ELR (cell line): ENCODE measurements at regions not wholly inside any gene's neighbourhood (a gene's known extent, or its start where the extent isn't known, plus 50 kb on each side); places are given as distances from the start of the nearest gene placed in this dataset.
A peak's percentile ranks its signal among the peaks of the same experiment; 100 is the strongest.

Experiments
- DNase-seq: peaks from one replicate; pipeline ENCODE4 v3.0.0-alpha.2; 2015; ENCODE audit warnings: low read depth

DNA sequence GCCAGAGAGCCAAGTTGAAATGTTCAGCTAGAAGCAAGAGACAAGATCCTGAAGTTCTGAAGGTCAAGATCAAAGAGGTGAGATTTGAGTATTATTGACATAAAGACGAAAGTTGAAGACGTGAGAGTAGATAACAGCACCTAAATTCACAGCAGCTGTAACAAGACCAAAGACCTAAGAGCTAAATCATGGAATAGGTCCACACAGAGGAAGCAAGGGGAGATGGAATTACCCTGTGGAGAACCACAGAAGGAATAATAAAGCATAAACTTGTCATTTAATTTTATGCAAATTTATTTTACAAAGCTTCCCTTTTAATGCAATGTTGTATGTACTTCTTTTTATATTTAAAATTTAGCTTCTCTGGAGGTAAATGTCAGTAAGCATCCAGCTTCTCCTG is 523.7 kb downstream of the NR2F1-AS1 start:
- no peak for DNase-seq

DNA sequence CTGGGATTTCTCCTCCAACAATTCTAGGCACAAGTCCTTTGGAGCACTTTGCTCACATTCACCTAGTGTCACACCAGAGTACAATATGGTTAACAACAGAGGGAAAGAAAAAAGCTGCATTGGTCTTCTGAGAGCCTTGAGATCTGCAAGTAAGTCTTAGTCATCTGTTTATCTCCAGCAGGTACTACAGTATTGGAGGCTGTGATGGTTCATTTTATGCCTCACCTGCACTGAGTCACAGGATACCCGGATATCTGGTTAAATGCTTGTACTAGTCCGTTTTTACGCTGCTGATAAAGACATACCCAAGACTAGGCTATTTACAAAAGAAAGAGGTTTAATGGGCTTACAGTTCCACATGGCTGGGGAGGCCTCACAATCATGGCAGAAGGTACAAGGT is 525.0 kb downstream of the NR2F1-AS1 start:
- no peak for DNase-seq

DNA sequence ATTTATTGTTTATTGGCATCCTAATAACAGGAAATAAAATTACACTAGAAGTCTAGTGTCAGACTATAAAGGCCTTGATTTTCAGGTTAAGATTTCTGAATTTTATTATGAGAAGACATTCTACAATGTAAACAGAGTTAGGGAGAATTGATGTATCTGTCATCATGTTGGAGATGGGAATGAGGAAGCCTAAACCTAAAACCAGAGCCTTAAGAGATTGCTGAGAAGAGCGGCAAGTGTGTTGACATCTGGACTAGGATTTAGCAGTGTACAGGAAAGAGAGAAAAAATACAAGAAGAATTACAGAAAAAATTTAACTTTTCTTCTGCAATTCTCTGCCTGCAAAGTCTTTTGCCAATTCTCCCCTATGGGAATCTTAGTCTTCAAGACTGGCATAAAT is 525.5 kb downstream of the NR2F1-AS1 start:
- DNase-seq: no peak

DNA sequence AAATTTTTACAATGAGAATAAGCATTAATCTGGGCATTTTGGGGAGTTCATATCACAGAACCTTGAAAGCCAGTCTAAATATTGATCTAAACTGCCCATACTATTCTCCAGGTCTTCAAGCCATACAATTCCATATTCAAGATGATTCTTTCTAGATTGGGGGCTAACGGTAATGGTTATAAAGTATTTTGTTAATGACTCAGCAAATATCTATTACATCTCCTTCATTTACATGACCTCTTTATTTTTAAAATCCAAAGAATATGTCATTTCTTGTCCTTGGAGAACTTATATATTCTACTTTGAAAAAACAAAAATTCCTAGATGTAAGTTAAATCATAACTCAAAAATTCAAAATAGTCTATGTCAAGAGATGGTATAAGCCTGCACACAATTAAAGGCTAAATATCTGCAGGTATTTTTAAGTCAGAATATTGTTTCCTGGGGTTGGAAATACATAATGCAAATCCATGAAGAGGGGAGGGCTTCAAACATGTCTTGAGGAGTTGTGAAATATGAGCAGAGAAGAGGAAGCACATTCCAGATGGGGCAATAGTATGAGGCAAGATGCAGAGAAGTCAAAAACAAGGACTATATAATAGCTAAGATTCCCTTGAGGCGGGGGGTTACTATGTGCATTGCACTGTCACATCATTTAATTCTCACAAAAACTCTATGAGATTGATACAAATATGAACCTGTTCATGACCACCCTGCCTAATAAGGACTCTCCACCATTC is 526.4 kb downstream of the NR2F1-AS1 start:
- no peak for DNase-seq

DNA sequence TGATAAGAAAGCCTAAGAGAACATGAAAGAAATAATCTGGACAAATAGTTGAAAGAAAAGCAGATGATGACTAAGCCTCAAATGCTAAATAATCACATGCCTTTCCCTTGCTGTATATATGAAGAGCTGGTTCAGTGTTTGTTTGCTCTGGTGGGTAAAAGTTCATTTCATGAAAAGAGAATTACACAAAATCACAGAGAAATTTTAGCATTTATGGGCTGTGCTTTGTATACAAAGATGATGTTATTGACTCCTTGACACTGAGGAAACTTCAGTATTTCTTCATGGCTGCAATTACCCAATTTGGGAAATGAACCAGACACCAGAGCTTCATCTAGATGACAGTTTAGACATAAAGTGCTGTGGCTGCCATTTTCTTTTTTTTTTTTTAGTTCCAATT is 527.2 kb downstream of the NR2F1-AS1 start:
- DNase-seq: peak; percentile 20

DNA sequence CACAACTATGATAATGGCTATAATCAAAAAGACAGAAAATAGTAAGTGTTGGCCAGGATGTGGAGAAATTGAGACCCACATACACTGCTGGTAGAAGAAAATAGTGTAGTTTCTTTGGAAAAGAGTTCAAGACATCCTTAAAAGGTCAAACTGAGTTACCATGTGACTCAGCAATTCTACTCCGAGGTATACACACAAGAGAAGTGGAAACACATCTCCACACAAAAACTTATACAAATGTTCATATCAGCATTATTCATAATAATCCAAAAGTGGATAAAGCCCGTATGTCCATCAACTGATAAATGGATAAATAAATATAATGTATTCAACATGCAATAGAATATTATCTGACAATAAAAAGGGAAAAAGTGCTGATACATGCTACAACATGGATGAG is 532.2 kb downstream of the NR2F1-AS1 start:
- DNase-seq: no peak

DNA sequence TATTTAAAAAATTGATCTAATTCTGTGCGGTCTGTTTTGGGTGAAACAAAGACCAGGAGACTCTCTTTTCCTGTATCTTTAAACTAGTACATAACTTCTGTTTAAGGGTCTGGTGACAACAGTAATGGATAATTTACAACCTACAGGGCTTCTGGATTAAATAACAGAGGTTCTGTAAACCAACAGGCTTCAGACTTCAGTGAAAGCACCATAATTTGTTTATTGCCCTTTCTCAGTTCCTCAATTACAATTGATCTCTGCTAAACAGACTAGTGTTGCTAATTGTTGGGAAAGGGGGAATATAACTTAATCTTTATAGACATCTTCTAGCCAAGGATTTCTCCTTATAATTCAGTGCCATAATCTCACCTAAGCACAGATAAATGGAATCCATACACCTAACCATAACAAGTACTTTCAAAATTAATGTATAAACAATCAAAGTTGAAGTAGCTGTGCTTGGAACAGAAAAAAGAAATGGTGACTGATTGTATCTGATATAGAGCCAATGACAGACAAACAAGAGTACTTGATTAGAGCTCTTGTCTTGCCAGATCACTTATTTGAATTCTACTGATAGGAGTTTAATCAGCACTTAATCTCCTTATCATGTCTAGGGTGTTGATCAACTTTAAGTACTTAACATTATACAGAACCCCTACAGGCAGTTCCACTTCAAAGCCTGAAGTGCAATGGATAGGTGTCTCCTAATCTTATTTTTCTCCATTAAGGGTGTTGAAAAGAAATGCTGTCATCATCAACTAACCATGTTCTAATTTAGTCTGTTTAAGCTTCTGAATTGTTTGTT is 536.0 kb downstream of the NR2F1-AS1 start:
- no peak for DNase-seq

DNA sequence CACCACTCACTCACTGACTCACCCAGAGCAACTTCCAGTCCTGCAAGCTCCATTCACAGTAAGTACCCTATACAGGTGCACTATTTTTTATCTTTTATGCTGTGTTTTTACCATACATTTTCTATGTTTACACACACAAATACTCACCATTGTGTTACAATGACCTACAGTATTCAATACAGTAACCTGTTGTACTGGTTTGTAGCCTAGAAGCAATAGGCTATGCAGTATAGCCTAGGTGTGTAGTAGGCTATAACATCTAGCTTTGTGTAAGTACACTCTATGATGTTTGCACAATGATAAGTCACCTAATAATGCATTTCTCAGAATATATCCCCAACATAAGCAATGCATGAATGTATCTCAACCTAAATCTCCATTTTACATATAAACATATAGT is 541.1 kb downstream of the NR2F1-AS1 start:
- no peak for DNase-seq

DNA sequence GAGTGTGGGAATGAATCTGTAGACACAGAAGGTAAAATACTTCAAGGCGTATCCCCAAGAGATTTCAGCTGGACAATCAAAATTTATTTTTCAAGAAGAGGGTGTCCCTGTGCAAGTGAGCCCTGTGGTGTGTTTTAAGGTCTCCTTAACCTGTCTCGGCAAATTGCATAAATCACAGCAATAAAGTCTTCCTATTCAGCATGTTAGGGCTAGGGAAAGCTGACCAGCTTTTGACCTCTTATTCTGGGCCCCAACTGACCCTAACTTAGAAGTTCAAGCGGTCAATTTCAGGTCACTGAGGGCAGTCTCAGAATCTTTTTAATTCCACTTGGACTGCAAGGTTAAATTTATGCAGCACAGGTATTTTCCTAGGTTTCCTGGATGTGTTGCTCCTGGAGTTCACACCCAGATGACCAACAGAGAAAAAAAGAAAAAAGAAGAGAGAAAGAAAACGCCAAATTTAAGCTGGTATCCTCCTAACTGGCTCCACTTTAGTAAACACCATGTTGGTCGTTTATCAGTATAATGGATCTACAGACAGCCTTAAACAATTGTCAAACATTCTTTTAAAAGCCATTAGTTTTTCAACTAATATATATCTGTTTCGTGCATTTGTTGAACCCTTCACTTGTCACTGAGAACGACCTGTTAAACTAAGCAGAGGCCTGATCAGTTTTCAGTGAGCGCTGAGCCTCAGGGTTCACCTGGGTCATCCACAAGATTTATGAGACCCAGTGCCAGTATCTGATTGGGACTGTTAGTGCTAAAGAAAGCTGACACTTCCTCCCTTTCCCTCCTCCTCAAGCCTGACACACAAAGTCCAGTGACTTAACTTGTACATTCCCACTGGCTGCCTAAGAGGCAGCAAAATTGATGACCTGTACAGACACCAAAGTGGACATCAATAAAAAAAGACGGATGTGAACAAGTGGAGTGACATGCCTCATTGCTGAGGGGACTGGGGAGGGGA is 546.1 kb downstream of the NR2F1-AS1 start:
- no peak for DNase-seq

DNA sequence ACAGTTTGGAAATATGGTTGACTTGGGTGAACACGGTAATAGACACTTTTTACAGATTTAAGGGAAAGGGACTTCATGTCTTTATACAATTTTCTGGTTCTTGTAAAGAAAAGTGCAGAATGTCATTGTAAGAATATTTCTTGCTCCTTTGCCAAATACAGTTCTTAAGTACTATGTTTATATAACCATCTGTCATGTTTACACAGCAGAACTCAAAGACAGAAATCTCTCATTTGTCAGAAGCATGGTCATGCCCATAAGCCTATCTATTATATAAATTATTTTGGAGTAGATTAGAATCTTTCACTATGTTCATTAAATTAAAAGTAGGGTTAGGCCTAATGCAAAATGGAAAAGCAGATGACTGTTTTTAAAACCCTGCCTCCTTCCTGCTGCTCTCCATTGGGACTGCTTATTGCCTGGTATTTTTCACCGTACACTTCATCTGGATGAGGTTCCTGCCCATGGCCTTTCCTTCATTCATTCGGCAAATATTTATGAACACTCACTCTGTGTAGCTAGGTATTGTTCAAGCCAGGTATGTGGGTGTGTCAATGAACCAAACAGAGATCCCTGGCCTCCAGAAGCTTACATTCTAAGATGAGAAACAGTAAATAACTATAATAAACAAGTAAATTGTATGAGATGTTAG is 558.1 kb downstream of the NR2F1-AS1 start:
- DNase-seq: no peak

DNA sequence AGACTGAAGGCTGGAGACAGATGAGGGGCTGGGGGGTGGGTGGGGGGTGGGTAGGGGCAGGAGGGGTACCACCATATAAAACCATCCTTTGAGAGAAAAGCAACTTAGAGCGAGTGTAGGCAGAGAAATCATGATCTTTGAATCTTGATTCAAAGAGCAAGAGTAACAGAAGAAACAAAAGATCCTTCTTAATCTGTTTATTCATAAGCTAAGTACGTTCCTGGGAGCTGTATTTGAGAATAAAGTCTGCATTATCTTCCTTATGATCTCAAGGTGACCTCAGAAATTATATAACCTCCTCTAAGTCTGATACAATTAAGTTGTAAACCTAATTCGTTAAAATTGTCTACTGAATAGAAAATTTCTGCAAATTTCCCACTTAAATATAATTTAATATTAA is 558.8 kb downstream of the NR2F1-AS1 start:
- DNase-seq: no peak

DNA sequence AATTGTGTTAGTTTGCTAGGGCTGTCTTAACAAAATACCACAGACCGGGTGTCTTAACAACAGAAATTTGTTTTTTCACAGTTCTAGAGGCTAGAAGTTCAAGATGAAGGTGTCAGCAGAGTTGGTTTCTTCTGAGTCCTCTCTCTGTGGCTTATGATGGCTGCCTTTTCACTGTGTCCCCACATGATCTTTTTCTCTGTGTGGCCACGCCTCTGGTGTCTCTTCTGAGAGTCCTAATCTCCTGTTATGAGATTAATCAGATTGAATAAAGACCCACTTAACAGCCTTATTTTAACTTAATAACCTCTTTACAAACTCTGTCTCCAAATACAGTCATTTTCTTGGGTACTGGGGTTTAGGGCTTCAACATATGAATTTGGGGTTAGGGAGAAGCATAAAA is 561.1 kb downstream of the NR2F1-AS1 start:
- no peak for DNase-seq

DNA sequence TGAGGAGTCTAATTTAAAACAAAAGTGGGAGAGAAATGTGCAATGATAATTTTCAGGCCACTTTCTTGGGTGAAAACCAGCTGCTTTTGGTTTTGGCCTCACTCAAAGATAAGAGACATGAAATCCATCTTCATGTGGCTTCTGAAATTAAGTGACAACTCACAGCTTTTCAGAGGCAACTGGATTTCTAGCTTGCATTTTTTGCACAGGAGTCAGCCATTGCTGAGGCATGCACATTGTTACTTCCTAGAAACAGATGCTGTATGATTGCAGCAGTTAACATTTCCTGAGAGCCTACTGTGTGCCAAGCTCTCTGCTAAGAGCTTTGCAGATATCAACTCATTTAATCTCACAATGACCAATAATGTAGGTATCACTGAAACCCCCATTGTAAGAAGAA is 562.6 kb downstream of the NR2F1-AS1 start:
- DNase-seq: peak; percentile 8

DNA sequence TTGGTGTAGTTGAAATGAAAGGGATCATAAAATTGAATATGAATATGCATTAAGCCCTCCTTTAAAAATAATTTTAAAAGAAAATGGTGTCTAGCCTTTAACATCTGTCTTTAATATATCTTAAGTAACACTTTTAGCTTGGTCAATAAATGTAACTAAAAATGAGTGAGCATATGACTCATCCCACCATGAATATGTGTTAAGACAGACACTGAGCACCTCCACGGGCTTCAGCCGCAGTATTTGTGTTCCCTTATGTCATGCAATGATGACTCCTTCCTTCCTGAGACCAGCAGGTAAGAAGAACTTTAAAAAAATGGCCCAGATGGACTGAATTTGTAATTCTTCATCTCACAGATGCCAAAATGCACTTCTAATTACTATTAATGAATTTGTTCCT is 563.2 kb downstream of the NR2F1-AS1 start:
- peak; percentile 77 for DNase-seq

DNA sequence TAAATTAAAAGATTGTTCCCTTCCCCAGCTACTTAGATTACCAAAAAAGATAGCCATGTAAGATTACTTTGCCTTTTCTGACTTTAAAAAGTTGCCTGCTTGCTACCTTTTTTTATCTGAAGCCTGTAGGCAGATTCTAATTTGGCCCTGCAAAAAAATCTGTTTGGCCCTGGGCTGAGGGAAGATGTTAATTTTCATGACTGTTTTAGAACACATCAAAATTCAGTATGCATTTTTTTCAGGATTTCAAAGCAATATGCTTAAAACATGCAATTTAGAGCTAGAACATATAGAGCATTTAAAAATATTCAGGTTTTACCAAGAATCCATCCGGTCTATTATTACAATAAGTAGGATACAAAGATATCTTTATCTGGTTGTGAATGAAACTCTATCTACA is 563.6 kb downstream of the NR2F1-AS1 start:
- no peak for DNase-seq

DNA sequence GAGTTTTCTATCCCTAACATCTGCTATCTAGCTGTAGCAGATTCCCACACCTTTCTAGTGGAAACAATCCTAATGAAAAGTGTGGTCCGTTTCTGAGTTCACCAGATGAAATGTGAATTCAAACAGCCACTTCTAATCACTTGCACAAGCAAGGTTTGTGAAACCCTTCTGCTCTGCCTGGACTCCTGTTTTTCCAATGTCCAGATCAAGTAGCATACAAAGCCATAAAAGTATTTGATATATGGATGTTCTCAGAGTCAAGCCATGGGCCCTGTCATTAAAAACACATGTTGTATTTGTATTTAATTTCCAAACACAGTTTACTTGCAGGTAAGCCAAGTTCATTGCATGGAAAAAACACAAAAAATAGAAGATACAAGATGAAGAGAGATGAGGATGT is 570.4 kb downstream of the NR2F1-AS1 start:
- no peak for DNase-seq

DNA sequence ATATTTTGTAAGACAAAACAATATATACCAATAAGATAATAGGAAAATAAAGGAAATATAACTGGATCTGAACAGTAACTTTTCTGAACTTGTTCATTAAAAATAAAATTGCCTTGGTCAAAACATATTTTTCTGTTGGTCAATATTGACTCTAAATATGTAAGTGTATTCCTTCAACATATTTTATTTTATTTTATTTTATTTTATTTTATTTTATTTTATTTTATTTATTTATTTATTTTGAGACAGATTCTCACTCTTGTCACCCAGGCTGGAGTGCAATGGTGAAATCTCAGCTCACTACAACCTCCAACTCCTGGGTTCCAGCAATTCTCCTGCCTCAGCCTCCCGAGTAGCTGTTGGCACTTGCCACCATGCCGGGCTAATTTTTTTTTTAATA is 571.0 kb downstream of the NR2F1-AS1 start:
- DNase-seq: no peak

DNA sequence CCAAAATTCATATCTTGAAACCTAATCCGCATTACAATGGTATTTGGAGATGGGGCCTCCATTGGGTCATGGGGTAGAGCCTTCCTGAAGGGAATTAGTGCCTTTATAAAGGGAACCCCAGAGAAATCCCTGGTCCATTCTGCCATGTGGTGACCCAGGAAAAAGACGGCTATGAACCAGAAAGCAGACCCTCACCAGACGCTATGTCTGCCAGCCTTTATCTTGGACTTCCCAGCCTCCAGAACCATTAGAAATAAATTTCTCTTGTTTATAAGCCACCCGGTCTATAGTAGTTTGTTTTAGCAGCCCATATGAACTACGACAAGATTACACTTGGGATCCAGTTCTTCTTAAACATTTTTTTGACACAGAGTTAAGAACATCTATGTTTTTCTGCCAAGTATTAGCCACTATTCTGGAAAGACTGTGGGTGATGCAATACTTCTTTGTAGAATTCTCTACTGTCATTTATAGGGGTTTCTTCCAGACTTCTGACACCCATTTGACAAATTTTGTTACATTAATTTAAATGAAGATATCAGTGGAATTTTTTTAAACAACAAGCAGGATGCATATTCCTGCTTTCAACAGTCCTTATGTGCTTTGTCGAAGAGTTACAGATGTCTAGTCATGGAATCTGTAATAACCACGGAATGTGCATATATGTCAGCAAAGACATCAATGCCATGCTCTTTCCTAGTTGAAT is 572.4 kb downstream of the NR2F1-AS1 start:
- no peak for DNase-seq

DNA sequence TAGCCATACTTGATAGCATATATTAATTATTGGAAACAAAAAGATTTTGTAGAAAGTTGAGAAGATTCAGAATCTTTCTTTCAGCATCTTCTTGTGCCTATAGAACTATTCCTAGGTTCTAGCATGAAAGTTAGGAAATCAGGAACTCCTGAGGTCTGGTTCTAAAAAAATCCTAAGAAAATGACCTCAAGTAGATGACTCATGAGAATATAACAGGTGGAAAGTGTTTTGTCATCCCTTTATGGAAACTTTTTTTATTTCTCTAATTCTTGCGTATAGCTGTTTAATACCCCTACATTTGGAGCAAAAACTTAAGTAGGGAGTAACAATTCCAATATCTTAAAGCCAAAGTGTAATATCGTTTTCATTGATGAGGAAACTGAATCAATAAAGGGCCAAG is 574.1 kb downstream of the NR2F1-AS1 start:
- peak; percentile 7 for DNase-seq

DNA sequence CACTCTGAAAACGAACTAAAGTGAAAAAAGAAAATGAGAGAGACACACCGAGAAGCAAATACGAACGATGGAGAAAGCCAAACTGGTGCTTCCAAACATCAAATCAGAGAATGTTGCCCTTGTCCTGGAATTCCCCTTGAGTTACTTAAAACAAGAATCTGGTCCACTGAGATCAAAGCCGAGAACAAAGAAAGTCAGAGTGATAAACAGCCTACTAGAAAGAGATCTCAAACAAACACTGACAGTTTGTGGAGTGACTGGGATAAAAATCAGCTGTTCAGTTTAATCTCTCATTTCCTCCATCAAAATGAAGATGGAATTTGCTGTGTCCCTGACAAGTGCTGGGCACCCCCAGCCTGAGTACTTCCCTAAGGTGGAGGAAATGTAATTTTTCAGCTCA is 582.6 kb downstream of the NR2F1-AS1 start:
- DNase-seq: no peak

DNA sequence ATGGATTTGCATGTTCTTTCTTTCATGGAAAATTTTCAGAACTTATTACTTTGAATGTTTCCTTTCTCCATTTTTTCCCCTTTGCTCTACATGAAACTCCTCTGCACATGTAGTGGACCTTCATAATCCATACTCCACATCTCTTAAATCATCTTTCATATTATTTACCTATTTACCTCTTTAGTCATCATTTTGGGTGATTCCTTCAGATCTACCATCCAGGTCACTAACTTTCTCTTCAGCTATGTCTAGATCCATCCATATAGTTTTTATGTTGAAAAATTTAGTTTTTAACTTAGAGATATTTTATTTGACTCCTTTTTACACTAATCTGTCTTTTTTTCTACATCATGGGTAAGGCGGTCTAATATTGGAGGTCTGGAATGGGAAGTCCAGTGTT is 586.6 kb downstream of the NR2F1-AS1 start:
- DNase-seq: no peak
